SK-N-SH treated with all-trans-retinoic acid at 6 μM for 48 hours (cell line): ENCODE measurements at regions not wholly inside any gene's neighbourhood (a gene's known extent, or its start where the extent isn't known, plus 50 kb on each side); places are given as distances from the start of the nearest gene placed in this dataset.

Source experiments
- ATAC-seq: fragments of 200-7000 bp; cut with Tn5 transposase; 3 replicates; pipeline ENCODE4 v1.9.1; 2020; ENCODE audit warnings: mild to moderate bottlenecking, moderate library complexity
- BACH2 ChIP-seq: fragments of 250-450 bp; sonication (Bioruptor Pico); IDR thresholded peaks from 2 replicates; pipeline ENCODE4 v1.9.0; 2021; ENCODE audit warnings: mild to moderate bottlenecking, borderline replicate concordance
- CSDC2 ChIP-seq: fragments of 250-450 bp; sonication (Bioruptor Pico); IDR thresholded peaks from 2 replicates; pipeline ENCODE4 v1.5.0; 2020; ENCODE audit warnings: mild to moderate bottlenecking, moderate library complexity
- ESRRG ChIP-seq: fragments of 250-450 bp; sonication (Bioruptor Pico); IDR thresholded peaks from 2 replicates; pipeline ENCODE4 v1.6.1; 2021; ENCODE audit warnings: mild to moderate bottlenecking
- GLIS3 ChIP-seq: fragments of 250-450 bp; sonication (Bioruptor Pico); IDR thresholded peaks from 2 replicates; pipeline ENCODE4 v1.5.0; 2020; ENCODE audit warnings: mild to moderate bottlenecking, moderate library complexity
- ISL1 ChIP-seq: fragments of 250-450 bp; sonication (Bioruptor Pico); IDR thresholded peaks from 2 replicates; pipeline ENCODE4 v2.1.2; 2022; ENCODE audit warnings: mild to moderate bottlenecking, moderate library complexity
- PPARA ChIP-seq: fragments of 250-450 bp; sonication (Bioruptor Pico); IDR thresholded peaks from 2 replicates; pipeline ENCODE4 v1.5.0; 2020; ENCODE audit warnings: mild to moderate bottlenecking, borderline replicate concordance
- RARB ChIP-seq: fragments of 250-450 bp; sonication (Bioruptor Pico); IDR thresholded peaks from 2 replicates; pipeline ENCODE4 v1.8.0; 2021; ENCODE audit warnings: mild to moderate bottlenecking, moderate library complexity
- SNAI2 ChIP-seq: fragments of 250-450 bp; sonication (Bioruptor Pico); IDR thresholded peaks from 2 replicates; pipeline ENCODE4 v1.5.0; 2020; ENCODE audit warnings: mild to moderate bottlenecking, moderate library complexity
- TOX ChIP-seq: fragments of 250-450 bp; sonication (Bioruptor Pico); IDR thresholded peaks from 2 replicates; pipeline ENCODE4 v1.8.0; 2021; ENCODE audit warnings: mild to moderate bottlenecking, moderate library complexity, borderline replicate concordance
- ZC3H10 ChIP-seq: fragments of 250-450 bp; sonication (Bioruptor Pico); IDR thresholded peaks from 2 replicates; pipeline ENCODE4 v1.5.1; 2021; ENCODE audit warnings: mild to moderate bottlenecking, moderate library complexity
- ZFP3 ChIP-seq: fragments of 250-450 bp; sonication (Bioruptor Pico); IDR thresholded peaks from 2 replicates; pipeline ENCODE4 v1.5.0; 2020; ENCODE audit warnings: mild to moderate bottlenecking, moderate library complexity
- ZFP30 ChIP-seq: fragments of 450-650 bp; formaldehyde crosslinking; IDR thresholded peaks from 2 replicates; pipeline ENCODE4 v1.5.0; 2022; ENCODE audit warnings: mild to moderate bottlenecking, moderate library complexity
- ZNF565 ChIP-seq: fragments of 450-650 bp; formaldehyde crosslinking; conservative IDR thresholded peaks from 2 replicates; pipeline ENCODE4 v1.5.0; 2020; ENCODE audit warnings: low read depth, mild to moderate bottlenecking, moderate library complexity
- ZNF70 ChIP-seq: fragments of 450-650 bp; formaldehyde crosslinking; IDR thresholded peaks from 2 replicates; pipeline ENCODE4 v1.5.0; 2020; ENCODE audit warnings: mild to moderate bottlenecking, moderate library complexity
- TF ChIP-seq, protein P1 (sequence below): fragments of 250-450 bp; sonication (Bioruptor Pico); IDR thresholded peaks from 2 replicates; pipeline ENCODE4 v1.5.1; 2020; ENCODE audit warnings: low read depth, mild to moderate bottlenecking, moderate library complexity
- TF ChIP-seq, protein P2 (sequence below): fragments of 250-450 bp; sonication (Bioruptor Pico); IDR thresholded peaks from 2 replicates; pipeline ENCODE4 v1.8.0; 2020; ENCODE audit warnings: mild to moderate bottlenecking, moderate library complexity, borderline replicate concordance
- TF ChIP-seq, protein P3 (sequence below): fragments of 250-450 bp; sonication (Bioruptor Pico); IDR thresholded peaks from 2 replicates; pipeline ENCODE4 v1.5.1; 2021; ENCODE audit warnings: mild to moderate bottlenecking, moderate library complexity
- TF ChIP-seq, protein P4 (sequence below): fragments of 250-450 bp; sonication (Bioruptor Pico); IDR thresholded peaks from 2 replicates; pipeline ENCODE4 v1.8.0; 2021; ENCODE audit warnings: low read depth, mild to moderate bottlenecking, moderate library complexity, borderline replicate concordance
- TF ChIP-seq, protein P5 (sequence below): fragments of 250-450 bp; sonication (Bioruptor Pico); IDR thresholded peaks from 2 replicates; pipeline ENCODE4 v1.5.0; 2020; ENCODE audit warnings: mild to moderate bottlenecking, moderate library complexity

DNA sequence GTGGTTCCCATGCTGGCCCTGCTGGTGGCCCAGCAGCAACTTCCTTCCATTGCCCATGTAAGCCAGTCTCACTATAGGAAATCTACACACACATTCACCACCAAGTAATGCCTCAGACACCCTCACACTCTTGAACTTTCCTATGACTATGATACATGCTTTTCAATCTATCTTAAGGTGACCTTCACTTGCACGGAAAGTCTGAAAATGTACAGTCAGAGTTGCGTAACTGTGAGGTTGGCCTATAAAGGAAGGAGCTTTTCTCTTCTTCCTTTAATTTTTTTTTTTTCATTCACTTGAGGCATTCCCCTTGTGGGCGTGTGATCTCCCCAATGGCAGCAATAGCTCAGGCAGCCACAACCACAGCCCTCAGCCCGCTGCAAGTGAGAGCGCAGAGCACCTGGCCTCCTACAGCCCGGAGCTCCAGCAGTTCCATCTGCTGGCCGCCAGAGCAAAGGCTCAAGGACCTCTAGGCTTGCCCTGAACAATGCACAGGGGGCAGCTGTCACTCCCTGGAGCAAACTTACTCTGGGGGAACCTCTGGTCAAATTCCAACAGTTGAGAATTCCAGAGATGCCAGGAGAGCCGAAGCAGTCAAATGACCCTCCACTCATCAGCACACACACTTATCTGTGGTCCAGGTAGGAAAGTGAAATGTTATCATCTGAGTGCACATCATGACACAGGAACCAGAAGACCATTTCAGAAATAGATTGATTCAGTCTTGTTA is 123.1 kb upstream of the ADO start (continued):
- TF ChIP-seq, protein P1, sequence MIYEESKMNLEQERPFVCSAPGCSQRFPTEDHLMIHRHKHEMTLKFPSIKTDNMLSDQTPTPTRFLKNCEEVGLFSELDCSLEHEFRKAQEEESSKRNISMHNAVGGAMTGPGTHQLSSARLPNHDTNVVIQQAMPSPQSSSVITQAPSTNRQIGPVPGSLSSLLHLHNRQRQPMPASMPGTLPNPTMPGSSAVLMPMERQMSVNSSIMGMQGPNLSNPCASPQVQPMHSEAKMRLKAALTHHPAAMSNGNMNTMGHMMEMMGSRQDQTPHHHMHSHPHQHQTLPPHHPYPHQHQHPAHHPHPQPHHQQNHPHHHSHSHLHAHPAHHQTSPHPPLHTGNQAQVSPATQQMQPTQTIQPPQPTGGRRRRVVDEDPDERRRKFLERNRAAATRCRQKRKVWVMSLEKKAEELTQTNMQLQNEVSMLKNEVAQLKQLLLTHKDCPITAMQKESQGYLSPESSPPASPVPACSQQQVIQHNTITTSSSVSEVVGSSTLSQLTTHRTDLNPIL (CRISPR knock-in tag): no peak
- TF ChIP-seq ZC3H10 (no peak), GLIS3 (CRISPR knock-in tag) (no peak), ISL1 (CRISPR knock-in tag) (no peak), ZFP30 (CRISPR knock-in tag) (no peak), ESRRG (CRISPR knock-in tag) (no peak), BACH2 (CRISPR knock-in tag) (no peak), SNAI2 (CRISPR knock-in tag) (no peak), RARB (CRISPR knock-in tag) (no peak), TOX (CRISPR knock-in tag) (no peak), CSDC2 (CRISPR knock-in tag) (no peak), ZNF565 (CRISPR knock-in tag) (no peak)

DNA sequence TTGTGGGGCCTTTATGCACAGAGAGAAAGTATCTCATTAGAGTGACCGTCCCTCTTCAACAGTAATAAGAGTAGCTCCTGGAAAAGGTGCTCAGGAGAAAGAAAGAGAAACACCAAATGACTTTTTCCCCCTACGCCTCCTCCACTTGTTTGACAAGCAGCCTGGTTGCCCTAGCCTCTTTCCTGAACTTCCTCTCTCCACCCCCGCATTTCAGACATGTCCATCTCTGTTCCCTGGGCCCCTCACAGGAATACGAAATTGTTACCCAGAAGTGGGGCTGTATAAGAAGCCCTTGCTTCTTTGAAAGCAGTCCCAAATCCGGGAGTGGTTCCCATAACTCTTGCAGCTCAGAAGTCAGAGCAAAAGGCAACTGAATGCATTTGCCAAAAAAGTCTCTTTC is 119.6 kb upstream of the ADO start:
- TF ChIP-seq, protein P2, sequence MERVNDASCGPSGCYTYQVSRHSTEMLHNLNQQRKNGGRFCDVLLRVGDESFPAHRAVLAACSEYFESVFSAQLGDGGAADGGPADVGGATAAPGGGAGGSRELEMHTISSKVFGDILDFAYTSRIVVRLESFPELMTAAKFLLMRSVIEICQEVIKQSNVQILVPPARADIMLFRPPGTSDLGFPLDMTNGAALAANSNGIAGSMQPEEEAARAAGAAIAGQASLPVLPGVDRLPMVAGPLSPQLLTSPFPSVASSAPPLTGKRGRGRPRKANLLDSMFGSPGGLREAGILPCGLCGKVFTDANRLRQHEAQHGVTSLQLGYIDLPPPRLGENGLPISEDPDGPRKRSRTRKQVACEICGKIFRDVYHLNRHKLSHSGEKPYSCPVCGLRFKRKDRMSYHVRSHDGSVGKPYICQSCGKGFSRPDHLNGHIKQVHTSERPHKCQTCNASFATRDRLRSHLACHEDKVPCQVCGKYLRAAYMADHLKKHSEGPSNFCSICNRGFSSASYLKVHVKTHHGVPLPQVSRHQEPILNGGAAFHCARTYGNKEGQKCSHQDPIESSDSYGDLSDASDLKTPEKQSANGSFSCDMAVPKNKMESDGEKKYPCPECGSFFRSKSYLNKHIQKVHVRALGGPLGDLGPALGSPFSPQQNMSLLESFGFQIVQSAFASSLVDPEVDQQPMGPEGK (CRISPR knock-in tag): no peak
- TF ChIP-seq, protein P3, sequence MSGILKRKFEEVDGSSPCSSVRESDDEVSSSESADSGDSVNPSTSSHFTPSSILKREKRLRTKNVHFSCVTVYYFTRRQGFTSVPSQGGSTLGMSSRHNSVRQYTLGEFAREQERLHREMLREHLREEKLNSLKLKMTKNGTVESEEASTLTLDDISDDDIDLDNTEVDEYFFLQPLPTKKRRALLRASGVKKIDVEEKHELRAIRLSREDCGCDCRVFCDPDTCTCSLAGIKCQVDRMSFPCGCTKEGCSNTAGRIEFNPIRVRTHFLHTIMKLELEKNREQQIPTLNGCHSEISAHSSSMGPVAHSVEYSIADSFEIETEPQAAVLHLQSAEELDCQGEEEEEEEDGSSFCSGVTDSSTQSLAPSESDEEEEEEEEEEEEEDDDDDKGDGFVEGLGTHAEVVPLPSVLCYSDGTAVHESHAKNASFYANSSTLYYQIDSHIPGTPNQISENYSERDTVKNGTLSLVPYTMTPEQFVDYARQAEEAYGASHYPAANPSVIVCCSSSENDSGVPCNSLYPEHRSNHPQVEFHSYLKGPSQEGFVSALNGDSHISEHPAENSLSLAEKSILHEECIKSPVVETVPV (CRISPR knock-in tag): no peak
- TF ChIP-seq, protein P1 (CRISPR knock-in tag): no peak
- TF ChIP-seq ZNF565 (CRISPR knock-in tag): no peak
- TF ChIP-seq TOX (CRISPR knock-in tag): no peak
- TF ChIP-seq ZC3H10: no peak
- no peak for TF ChIP-seq PPARA (CRISPR knock-in tag)
- no peak for TF ChIP-seq CSDC2 (CRISPR knock-in tag)
- TF ChIP-seq, protein P4, sequence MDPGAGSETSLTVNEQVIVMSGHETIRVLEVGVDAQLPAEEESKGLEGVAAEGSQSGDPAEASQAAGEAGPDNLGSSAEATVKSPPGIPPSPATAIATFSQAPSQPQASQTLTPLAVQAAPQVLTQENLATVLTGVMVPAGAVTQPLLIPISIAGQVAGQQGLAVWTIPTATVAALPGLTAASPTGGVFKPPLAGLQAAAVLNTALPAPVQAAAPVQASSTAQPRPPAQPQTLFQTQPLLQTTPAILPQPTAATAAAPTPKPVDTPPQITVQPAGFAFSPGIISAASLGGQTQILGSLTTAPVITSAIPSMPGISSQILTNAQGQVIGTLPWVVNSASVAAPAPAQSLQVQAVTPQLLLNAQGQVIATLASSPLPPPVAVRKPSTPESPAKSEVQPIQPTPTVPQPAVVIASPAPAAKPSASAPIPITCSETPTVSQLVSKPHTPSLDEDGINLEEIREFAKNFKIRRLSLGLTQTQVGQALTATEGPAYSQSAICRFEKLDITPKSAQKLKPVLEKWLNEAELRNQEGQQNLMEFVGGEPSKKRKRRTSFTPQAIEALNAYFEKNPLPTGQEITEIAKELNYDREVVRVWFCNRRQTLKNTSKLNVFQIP (CRISPR knock-in tag): no peak
- TF ChIP-seq ESRRG (CRISPR knock-in tag): no peak
- TF ChIP-seq ZFP3 (CRISPR knock-in tag): no peak
- TF ChIP-seq ISL1 (CRISPR knock-in tag): no peak
- no peak for TF ChIP-seq RARB (CRISPR knock-in tag)
- TF ChIP-seq ZFP30 (CRISPR knock-in tag): no peak
- TF ChIP-seq ZNF70: no peak
- ATAC-seq: no peak

DNA sequence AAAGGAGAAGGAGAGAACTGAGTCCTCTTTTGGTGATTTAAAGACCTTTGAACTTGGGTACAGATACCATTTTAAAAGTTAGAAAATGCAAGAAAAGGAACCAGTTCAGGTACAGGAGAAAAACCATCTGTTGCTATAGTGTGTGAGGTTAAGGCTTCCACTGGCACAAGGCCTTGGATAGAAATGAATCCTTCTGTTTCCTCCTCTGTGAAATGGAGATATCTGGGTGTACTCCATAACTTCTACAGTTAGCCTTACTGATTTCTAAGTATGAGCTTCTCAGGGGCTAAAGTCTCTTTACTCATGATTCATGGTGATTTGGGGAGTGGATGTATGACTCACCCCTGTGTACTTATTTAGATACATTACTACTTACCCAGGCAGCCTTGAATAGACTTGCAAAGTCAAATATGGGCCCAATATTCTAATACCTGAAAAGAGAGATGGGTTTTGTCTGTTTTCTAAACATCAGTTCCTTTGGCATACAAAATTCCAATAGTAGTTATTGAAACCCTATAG is 117.2 kb upstream of the ADO start:
- no peak for ATAC-seq
- no peak for TF ChIP-seq ZFP30 (CRISPR knock-in tag)
- TF ChIP-seq BACH2 (CRISPR knock-in tag): no peak
- TF ChIP-seq, protein P5, sequence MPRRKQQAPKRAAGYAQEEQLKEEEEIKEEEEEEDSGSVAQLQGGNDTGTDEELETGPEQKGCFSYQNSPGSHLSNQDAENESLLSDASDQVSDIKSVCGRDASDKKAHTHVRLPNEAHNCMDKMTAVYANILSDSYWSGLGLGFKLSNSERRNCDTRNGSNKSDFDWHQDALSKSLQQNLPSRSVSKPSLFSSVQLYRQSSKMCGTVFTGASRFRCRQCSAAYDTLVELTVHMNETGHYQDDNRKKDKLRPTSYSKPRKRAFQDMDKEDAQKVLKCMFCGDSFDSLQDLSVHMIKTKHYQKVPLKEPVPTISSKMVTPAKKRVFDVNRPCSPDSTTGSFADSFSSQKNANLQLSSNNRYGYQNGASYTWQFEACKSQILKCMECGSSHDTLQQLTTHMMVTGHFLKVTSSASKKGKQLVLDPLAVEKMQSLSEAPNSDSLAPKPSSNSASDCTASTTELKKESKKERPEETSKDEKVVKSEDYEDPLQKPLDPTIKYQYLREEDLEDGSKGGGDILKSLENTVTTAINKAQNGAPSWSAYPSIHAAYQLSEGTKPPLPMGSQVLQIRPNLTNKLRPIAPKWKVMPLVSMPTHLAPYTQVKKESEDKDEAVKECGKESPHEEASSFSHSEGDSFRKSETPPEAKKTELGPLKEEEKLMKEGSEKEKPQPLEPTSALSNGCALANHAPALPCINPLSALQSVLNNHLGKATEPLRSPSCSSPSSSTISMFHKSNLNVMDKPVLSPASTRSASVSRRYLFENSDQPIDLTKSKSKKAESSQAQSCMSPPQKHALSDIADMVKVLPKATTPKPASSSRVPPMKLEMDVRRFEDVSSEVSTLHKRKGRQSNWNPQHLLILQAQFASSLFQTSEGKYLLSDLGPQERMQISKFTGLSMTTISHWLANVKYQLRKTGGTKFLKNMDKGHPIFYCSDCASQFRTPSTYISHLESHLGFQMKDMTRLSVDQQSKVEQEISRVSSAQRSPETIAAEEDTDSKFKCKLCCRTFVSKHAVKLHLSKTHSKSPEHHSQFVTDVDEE (CRISPR knock-in tag): no peak
